Astrocyte of the spinal cord (primary cell): ENCODE measurements at regions not wholly inside any gene's neighbourhood (a gene's known extent, or its start where the extent isn't known, plus 50 kb on each side); places are given as distances from the start of the nearest gene placed in this dataset.
"Not testable (repeated sequence)": the region's sequence is repeated elsewhere in the genome, so short reads cannot be mapped to it uniquely, and the experiment has no call there.

Experiments
- DNase-seq: peaks from one replicate; pipeline ENCODE4 v3.0.0; 2011; ENCODE audit warnings: low read depth, low spot score
- H3K4me3 ChIP-seq: 2 replicates; pipeline ENCODE4 v1.5.1; 2011; ENCODE audit warnings: low read depth, mild to moderate bottlenecking, low read length, moderate library complexity
- in situ Hi-C: cut with HindIII; loops from 2 replicates; pipeline ENCODE4 v1.10.0; 2017; ENCODE audit warnings: low sequenced_read_pairs
- TF ChIP-seq, protein P1 (sequence below): IDR thresholded peaks from 2 replicates; pipeline ENCODE4 v1.5.1; 2012; ENCODE audit warnings: low read depth, mild to moderate bottlenecking, low read length, inconsistent platforms

DNA sequence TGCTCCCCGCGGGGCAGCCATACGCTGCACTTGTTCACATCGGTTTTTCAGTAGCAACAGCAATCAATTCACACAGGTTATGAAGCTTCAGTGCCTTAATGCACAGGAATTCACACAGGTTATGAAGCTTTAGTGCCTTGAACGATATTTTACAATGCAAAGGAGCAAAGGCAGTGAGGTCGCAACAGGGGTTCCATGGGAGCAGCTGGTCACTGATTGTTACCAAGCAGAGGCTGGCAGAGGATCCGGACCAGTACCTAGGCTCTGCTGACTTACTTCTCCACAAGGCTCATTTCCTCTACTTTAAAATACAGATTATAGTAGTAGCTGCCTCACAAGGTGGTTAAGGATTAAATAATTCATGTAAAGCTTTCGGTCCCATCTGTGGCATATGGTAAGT is 95.2 kb upstream of the ODAD2 start:
- no peak overlapping the region for H3K4me3 ChIP-seq
- in situ Hi-C loops: no loop called here
- no peak for DNase-seq
- TF ChIP-seq, protein P1, sequence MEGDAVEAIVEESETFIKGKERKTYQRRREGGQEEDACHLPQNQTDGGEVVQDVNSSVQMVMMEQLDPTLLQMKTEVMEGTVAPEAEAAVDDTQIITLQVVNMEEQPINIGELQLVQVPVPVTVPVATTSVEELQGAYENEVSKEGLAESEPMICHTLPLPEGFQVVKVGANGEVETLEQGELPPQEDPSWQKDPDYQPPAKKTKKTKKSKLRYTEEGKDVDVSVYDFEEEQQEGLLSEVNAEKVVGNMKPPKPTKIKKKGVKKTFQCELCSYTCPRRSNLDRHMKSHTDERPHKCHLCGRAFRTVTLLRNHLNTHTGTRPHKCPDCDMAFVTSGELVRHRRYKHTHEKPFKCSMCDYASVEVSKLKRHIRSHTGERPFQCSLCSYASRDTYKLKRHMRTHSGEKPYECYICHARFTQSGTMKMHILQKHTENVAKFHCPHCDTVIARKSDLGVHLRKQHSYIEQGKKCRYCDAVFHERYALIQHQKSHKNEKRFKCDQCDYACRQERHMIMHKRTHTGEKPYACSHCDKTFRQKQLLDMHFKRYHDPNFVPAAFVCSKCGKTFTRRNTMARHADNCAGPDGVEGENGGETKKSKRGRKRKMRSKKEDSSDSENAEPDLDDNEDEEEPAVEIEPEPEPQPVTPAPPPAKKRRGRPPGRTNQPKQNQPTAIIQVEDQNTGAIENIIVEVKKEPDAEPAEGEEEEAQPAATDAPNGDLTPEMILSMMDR: no peak

DNA sequence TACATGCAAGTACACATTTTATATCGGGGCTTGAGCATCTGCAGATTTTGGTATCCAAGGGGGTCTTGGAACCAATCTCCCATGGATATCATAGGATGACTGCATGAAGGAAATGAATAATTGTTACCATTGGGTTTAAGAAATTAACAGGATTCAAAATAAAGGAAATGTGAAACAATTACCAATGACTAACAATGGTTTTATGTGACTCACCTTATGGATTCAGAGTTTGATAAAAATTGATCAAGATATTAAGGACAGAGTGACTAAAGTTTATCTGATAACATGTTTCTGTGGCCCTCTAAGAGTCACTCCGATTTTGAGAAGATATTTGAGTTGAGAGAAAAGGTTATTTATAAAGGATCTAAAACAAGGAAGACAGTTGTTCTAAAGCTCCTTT is 93.0 kb upstream of the ODAD2 start:
- TF ChIP-seq, protein P1: no peak
- in situ Hi-C loops: no loop called here
- H3K4me3 ChIP-seq: no peak overlapping the region
- DNase-seq: no peak

DNA sequence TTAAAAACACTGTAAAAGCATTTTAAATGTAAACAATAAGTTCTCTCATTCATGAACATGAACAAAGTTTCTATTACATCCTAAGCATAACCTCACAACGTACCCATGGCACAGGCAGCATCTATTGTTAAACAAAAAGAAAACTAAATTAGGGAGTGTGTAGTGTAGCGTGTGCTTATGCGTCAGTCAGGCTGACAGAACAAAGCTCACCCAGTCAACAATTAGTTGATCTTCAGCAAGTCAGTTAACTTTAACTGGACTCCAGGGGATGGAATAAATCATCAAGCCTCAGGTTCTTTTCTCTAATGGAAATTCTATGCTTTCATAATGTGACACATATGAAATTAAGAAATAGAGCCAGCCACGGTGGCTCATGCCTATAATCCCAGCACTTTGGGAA is 91.6 kb upstream of the ODAD2 start:
- DNase-seq: no peak
- no peak overlapping the region for H3K4me3 ChIP-seq
- in situ Hi-C loops: no loop called here
- TF ChIP-seq, protein P1: no peak

DNA sequence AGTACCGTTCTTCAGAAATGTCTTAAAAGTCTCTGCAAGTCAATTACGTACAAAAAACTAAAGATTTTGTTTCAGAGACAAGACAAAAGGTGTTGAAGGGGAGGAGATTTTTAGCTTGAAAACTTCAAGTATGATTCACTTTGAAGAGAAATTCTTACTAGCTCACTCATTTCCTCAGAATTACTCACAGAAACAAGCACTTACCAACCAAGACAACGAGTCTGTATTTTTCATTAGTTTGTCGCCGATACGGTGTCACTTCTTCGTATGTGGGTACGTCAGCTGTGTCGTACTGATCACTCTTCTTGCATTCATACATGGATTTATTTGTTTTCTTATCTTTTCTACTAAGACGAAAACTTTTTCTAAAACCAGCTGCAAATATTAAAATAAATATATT is 90.6 kb upstream of the ODAD2 start:
- in situ Hi-C loops: no loop called here
- H3K4me3 ChIP-seq: no peak overlapping the region
- DNase-seq: peak; percentile 93

DNA sequence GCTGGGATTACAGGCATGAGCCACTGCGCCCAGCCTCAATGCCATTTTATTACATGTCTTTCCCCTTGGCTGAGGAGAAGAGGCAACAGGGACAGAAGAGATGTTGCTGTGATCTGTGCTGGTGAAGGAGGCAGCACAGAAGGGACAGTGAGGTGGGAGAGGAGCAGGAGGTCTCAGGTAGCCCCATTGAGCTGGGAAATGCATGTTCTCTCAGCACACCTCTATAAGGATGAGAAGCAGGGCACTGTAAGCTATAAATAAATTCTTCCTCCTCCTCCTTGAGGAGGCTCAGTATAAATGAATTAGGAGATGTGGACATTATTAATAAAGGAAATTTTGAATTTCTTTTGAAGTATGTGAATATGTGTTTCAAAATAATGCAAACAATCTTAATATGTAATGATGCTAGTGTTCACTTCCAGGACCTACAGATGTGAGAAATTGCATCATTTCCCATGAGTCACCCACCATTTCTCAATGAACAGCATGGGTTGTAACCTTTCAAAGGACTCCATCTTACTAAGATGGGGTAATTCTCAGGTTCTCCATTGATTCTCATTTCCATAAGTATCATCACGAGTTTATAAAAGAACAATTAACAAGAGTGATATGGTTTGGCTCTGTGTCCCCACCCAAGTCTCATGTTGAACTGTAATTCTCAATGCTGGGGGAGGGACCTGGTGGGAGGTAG is 88.9 kb upstream of the ODAD2 start:
- peak; percentile 76 for DNase-seq
- H3K4me3 ChIP-seq: no peak overlapping the region
- in situ Hi-C loops: no loop called here
- TF ChIP-seq, protein P1: no peak

More for the DNA sequence above, 90.6 kb upstream of the ODAD2 start:
- TF ChIP-seq, protein P1: no peak

DNA sequence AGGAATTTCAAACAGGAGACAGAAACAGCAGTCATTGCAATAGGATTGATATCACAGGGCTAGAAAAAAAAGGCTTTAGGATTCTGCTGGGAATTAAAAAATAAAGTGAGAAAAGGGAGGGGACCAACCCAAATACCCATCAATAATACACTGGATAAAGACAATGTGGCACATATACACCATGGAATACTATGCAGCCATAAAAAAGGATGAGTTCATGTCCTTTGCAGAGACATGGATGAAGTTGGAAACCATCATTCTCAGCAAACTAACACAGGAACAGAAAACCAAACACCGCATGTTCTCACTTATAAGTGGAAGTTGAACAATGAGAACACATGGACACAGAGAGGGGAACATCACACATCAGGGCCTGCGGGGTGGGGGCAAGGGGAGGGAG is 86.9 kb upstream of the ODAD2 start:
- H3K4me3 ChIP-seq, DNase-seq, in situ Hi-C loops: not testable (repeated sequence)

DNA sequence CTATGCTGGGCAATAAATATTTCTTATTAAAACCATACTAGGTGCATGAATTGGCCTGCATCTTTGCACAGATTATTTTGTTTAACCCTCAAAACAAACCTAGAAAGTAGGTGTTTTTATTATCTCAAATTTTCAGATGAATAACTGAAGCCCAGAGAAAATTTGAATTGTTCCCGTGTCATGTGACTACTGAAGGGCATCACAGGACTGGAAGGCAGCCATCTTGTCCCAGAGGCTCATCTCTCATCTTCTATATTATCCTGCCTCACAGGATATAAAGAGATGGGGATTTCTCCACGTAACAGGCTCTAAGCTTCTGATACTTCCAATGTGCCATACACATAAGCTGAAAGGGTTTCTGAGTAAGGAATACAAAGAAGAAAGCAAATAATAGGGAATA is 84.0 kb upstream of the ODAD2 start:
- TF ChIP-seq, protein P1: no peak
- H3K4me3 ChIP-seq: no peak overlapping the region
- DNase-seq: no peak
- in situ Hi-C loops: no loop called here
